ENCODE measurements at regions not wholly inside any gene's neighbourhood (a gene's known extent, or its start where the extent isn't known, plus 50 kb on each side); places are given as distances from the start of the nearest gene placed in this dataset.

DNA sequence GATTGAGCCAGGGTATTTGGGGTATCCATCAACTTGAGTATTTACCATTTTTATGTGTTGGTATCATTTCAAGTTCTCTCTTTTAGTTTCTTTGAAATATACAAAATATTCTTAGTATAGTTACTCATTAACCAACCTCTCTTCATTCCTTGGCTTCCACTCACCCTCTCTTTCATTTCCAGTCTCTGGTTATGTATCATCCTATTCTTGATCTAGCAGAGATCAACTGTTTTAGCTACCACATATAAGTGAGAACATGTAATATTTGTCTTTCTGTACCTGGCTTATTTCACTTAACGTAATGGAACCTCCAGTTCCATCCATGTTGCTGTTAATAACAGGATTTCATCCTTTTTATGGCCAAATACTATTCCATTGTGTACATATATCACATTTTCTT lies 86.9 kb downstream of the DACT1 start:
- Histone ChIP-seq H3K4me3 (ENCODE audit: severe bottlenecking) (no peak overlapping the region), H3K4me1 (ENCODE audit: insufficient read depth, poor library complexity, severe bottlenecking) (peaks cover 8% of the 10 kb centered on the region), H3K27me3 (ENCODE audit: insufficient read depth, poor library complexity, severe bottlenecking) (no peaks in the 10 kb centered on the region), H3K9me3 (ENCODE audit: severe bottlenecking) (no peaks in the 10 kb centered on the region), H3K36me3 (ENCODE audit: low read depth) (no peaks in the 10 kb centered on the region), H3K27ac (ENCODE audit: poor library complexity, severe bottlenecking) (no peak overlapping the region)
- TF ChIP-seq, protein P1, sequence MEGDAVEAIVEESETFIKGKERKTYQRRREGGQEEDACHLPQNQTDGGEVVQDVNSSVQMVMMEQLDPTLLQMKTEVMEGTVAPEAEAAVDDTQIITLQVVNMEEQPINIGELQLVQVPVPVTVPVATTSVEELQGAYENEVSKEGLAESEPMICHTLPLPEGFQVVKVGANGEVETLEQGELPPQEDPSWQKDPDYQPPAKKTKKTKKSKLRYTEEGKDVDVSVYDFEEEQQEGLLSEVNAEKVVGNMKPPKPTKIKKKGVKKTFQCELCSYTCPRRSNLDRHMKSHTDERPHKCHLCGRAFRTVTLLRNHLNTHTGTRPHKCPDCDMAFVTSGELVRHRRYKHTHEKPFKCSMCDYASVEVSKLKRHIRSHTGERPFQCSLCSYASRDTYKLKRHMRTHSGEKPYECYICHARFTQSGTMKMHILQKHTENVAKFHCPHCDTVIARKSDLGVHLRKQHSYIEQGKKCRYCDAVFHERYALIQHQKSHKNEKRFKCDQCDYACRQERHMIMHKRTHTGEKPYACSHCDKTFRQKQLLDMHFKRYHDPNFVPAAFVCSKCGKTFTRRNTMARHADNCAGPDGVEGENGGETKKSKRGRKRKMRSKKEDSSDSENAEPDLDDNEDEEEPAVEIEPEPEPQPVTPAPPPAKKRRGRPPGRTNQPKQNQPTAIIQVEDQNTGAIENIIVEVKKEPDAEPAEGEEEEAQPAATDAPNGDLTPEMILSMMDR (IDR thresholded peaks at IDR 0.05; ENCODE audit: poor library complexity, severe bottlenecking), result no peak
- no peak for DNase-seq (ENCODE audit: low spot score)
- ATAC-seq (ENCODE audit: low read depth), result no peak

DNA sequence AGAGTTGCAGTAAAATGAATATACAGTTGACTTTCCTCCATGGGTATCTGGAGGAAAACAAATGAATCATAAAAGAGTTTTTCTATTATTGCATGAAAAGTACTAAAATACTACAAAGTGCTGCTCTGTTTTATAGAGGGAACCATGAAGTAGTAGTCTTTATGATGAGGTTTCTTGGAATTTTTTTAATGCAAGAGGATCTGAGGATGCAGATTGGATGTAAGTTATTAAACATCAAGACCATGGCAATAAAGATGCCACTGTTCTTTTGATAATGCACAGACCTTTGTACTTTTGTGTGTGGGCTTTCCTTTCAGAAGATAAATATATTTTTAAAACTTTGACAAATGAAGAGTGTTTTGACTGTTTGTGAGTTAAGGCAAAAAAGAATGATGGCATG lies 87.5 kb downstream of the DACT1 start:
- no peaks in the 10 kb centered on the region for H3K9me3 ChIP-seq (ENCODE audit: severe bottlenecking)
- DNase-seq (ENCODE audit: low spot score), result no peak
- ATAC-seq (ENCODE audit: low read depth), result no peak
- no peaks in the 10 kb centered on the region for H3K36me3 ChIP-seq (ENCODE audit: low read depth)
- H3K27me3 ChIP-seq (ENCODE audit: insufficient read depth, poor library complexity, severe bottlenecking), result no peaks in the 10 kb centered on the region
- no peak overlapping the region for H3K4me3 ChIP-seq (ENCODE audit: severe bottlenecking)
- peaks cover 10% of the 10 kb centered on the region for H3K4me1 ChIP-seq (ENCODE audit: insufficient read depth, poor library complexity, severe bottlenecking)
- H3K27ac ChIP-seq (ENCODE audit: poor library complexity, severe bottlenecking), result no peak overlapping the region
- TF ChIP-seq, protein P1 (IDR thresholded peaks at IDR 0.05; ENCODE audit: poor library complexity, severe bottlenecking), result no peak

DNA sequence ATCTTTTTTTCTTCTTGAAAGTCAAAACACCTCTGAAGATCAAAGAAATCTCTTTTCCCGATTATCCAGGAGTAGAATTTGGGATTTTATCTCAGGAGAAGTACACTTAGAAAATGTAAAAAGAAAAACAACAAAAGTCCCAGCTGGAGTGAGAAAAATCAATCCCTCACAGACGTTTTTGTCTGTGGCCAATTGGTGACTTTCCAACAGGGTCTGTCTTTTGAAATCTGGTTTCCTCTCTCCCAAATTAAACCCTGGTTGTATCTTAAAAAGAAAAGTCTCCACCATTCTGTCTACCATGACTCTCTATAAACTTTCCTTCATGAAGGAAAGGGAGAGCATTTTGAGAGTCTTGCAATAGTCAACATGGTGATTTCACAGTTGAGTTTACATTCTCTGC lies 88.1 kb downstream of the DACT1 start:
- no peak for ATAC-seq (ENCODE audit: low read depth)
- TF ChIP-seq, protein P1 (IDR thresholded peaks at IDR 0.05; ENCODE audit: poor library complexity, severe bottlenecking), result no peak

DNA sequence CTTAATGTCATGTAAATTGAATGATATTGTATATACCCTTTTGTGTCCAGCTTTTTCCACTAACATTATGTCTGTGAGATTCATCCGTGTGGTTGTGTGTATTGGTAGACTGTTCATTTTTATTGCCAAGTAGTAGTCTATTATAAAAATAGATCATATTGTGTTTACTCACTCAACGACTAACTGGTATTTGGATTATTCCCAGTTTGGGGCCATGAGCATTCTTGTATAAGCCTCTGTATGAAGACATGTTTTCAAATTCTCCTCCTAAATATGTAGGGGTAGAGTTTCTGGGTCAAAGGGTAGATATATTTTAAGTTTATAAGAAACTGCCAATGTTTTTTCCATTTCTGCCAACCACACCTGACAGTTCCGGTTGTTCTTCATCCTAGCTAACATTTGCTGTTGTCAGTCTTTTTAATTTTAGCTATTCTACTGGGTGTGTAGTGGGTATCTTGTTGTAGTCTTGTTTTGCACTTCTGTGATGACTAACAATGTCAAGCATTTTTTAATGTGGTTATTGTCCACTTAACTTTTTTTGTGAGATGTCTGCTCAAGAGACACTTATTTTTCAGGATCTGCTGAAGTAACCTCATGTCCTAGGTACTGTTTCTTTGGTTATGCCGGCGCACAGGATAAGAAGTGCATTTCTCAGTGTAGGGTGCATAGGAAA lies 93.2 kb downstream of the DACT1 start:
- ATAC-seq (ENCODE audit: low read depth) (peak; percentile 62), DNase-seq (ENCODE audit: low spot score) (no peak)
- peaks cover 25% of the 10 kb centered on the region for H3K4me1 ChIP-seq (ENCODE audit: insufficient read depth, poor library complexity, severe bottlenecking)
- no peaks in the 10 kb centered on the region for H3K36me3 ChIP-seq (ENCODE audit: low read depth)
- H3K27me3 ChIP-seq (ENCODE audit: insufficient read depth, poor library complexity, severe bottlenecking), result no peaks in the 10 kb centered on the region
- TF ChIP-seq, protein P1 (IDR thresholded peaks at IDR 0.05; ENCODE audit: poor library complexity, severe bottlenecking), result no peak
- no peak overlapping the region for H3K4me3 ChIP-seq (ENCODE audit: severe bottlenecking)
- H3K27ac ChIP-seq (ENCODE audit: poor library complexity, severe bottlenecking), result peak overlapping the region; percentile 69
- H3K9me3 ChIP-seq (ENCODE audit: severe bottlenecking), result no peaks in the 10 kb centered on the region

More for the DNA sequence above, 88.1 kb downstream of the DACT1 start:
- no peak overlapping the region for H3K4me3 ChIP-seq (ENCODE audit: severe bottlenecking)
- no peak for DNase-seq (ENCODE audit: low spot score)
- peaks cover 16% of the 10 kb centered on the region for H3K4me1 ChIP-seq (ENCODE audit: insufficient read depth, poor library complexity, severe bottlenecking)
- H3K27ac ChIP-seq (ENCODE audit: poor library complexity, severe bottlenecking), result no peak overlapping the region
- H3K9me3 ChIP-seq (ENCODE audit: severe bottlenecking), result no peaks in the 10 kb centered on the region
- no peaks in the 10 kb centered on the region for H3K36me3 ChIP-seq (ENCODE audit: low read depth)
- no peaks in the 10 kb centered on the region for H3K27me3 ChIP-seq (ENCODE audit: insufficient read depth, poor library complexity, severe bottlenecking)

All from RWPE2 (cell line).